ENCODE measurements at regions not wholly inside any gene's neighbourhood (a gene's known extent, or its start where the extent isn't known, plus 50 kb on each side); places are given as distances from the start of the nearest gene placed in this dataset.

GRCh38 chr6:84422380-84422968 lies 195.0 kb upstream of the CEP162 start:
- peak; percentile 39 to 53 for TF ChIP-seq CTCF (IDR thresholded peaks at IDR 0.05; ENCODE audit: insufficient read depth in 1 of 2, low read depth in 1 of 2, low read length in 1 of 2, severe bottlenecking in 1 of 2, unreplicated experiment in 1 of 2)
- Mint-ChIP-seq H3K4me3 (ENCODE audit: unreplicated experiment) (no peak overlapping the region), H3K36me3 (ENCODE audit: insufficient read depth, unreplicated experiment) (no peaks in the 10 kb centered on the region), H3K27ac (ENCODE audit: unreplicated experiment) (no peak overlapping the region), H3K27me3 (ENCODE audit: insufficient read depth, unreplicated experiment) (no peaks in the 10 kb centered on the region), H3K4me1 (ENCODE audit: low read depth, unreplicated experiment) (peaks cover 12% of the 10 kb centered on the region), H3K9me3 (ENCODE audit: unreplicated experiment) (no peaks in the 10 kb centered on the region)
- Histone ChIP-seq H3K4me3 (ENCODE audit: low read depth, low read length) (no peak overlapping the region), H3K36me3 (ENCODE audit: control insufficient read depth, insufficient read depth, low read length) (no peaks in the 10 kb centered on the region), H3K4me1 (peaks cover 9% of the 10 kb centered on the region; the same call in 1 of the 2 replicates), H3K9me3 (no peaks in the 10 kb centered on the region), H3K27me3 (replicated peaks; ENCODE audit: control insufficient read depth, insufficient read depth, low read length) (no peaks in the 10 kb centered on the region)
- CTCF ChIA-PET, result interaction anchor here (0.5 kb wide), 2 partner anchors 44 to 71 kb away, joined by 3 read pairs; no protein-coding TSS in a partner anchor
- DNase-seq, result peak in 1 of 2 experiments; percentile 42
- intact Hi-C loops (cut with micrococcal nuclease; ENCODE audit: unreplicated experiment), result loop anchor here (10.0 kb wide), 1 partner anchor 702 kb away; no protein-coding TSS in a partner anchor
- POLR2A ChIA-PET, result no interaction called here
- BruUV-seq (replicated peaks), result no TSS peak

- Histone ChIP-seq H3K9me3 (no peaks in the 10 kb centered on the region), H3K4me3 (ENCODE audit: low read depth, low read length) (no peak overlapping the region), H3K27me3 (replicated peaks; ENCODE audit: control insufficient read depth, insufficient read depth, low read length) (no peaks in the 10 kb centered on the region), H3K36me3 (ENCODE audit: control insufficient read depth, insufficient read depth, low read length) (no peaks in the 10 kb centered on the region), H3K4me1 (peaks cover 9% of the 10 kb centered on the region; the same call in 1 of the 2 replicates)
- intact Hi-C loops (cut with micrococcal nuclease; ENCODE audit: unreplicated experiment), result loop anchor here (10.0 kb wide), 1 partner anchor 704 kb away; no protein-coding TSS in a partner anchor
- ChIA-PET CTCF (no interaction called here), POLR2A (no interaction called here)
- TF ChIP-seq CTCF (IDR thresholded peaks at IDR 0.05; ENCODE audit: insufficient read depth in 1 of 2, low read depth in 1 of 2, low read length in 1 of 2, severe bottlenecking in 1 of 2, unreplicated experiment in 1 of 2), result no peak
- no peaks in the 10 kb centered on the region for H3K36me3 Mint-ChIP-seq (ENCODE audit: insufficient read depth, unreplicated experiment)
- H3K4me3 Mint-ChIP-seq (ENCODE audit: unreplicated experiment), result no peak overlapping the region
- no peaks in the 10 kb centered on the region for H3K9me3 Mint-ChIP-seq (ENCODE audit: unreplicated experiment)
- H3K4me1 Mint-ChIP-seq (ENCODE audit: low read depth, unreplicated experiment), result peaks cover 12% of the 10 kb centered on the region
- H3K27me3 Mint-ChIP-seq (ENCODE audit: insufficient read depth, unreplicated experiment), result no peaks in the 10 kb centered on the region
- no peak for DNase-seq
- BruUV-seq (replicated peaks), result no TSS peak
- no peak overlapping the region for H3K27ac Mint-ChIP-seq (ENCODE audit: unreplicated experiment)
Observed at GRCh38 chr6:84421031-84421430, 193.6 kb upstream of the CEP162 start.

DNA sequence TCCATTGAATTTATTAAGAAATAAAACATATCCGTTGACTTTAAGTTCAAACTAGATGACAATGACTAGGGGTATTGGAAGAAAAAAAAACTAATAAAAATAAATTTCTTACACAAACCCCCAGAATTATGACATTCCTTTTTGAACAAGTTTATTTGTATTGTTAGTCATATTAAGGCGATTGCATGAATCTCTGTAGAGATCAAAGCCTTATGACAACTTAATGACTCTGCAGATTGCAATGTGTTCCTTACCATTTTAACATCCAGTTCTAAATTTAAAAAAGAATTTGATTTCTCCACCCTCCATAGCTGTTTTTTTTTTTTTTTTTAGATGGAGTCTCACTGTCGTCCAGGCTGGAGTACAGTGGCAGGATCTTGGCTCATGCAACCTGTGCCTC lies 189.8 kb upstream of the CEP162 start:
- no peak for DNase-seq
- CTCF ChIA-PET, result no interaction called here
- Histone ChIP-seq H3K36me3 (ENCODE audit: control insufficient read depth, insufficient read depth, low read length) (no peaks in the 10 kb centered on the region), H3K27me3 (replicated peaks; ENCODE audit: control insufficient read depth, insufficient read depth, low read length) (no peaks in the 10 kb centered on the region), H3K9me3 (no peaks in the 10 kb centered on the region), H3K4me1 (peaks cover 9% of the 10 kb centered on the region; the same call in 1 of the 2 replicates), H3K4me3 (ENCODE audit: low read depth, low read length) (no peak overlapping the region)
- POLR2A ChIA-PET, result no interaction called here
- H3K9me3 Mint-ChIP-seq (ENCODE audit: unreplicated experiment), result no peaks in the 10 kb centered on the region
- no peaks in the 10 kb centered on the region for H3K27me3 Mint-ChIP-seq (ENCODE audit: insufficient read depth, unreplicated experiment)
- BruUV-seq (replicated peaks), result no TSS peak
- H3K4me1 Mint-ChIP-seq (ENCODE audit: low read depth, unreplicated experiment), result peaks cover 11% of the 10 kb centered on the region
- H3K4me3 Mint-ChIP-seq (ENCODE audit: unreplicated experiment), result no peak overlapping the region
- H3K36me3 Mint-ChIP-seq (ENCODE audit: insufficient read depth, unreplicated experiment), result no peaks in the 10 kb centered on the region
- no peak overlapping the region for H3K27ac Mint-ChIP-seq (ENCODE audit: unreplicated experiment)
- intact Hi-C loops (cut with micrococcal nuclease; ENCODE audit: unreplicated experiment), result no loop called here
- TF ChIP-seq CTCF (IDR thresholded peaks at IDR 0.05; ENCODE audit: insufficient read depth in 1 of 2, low read depth in 1 of 2, low read length in 1 of 2, severe bottlenecking in 1 of 2, unreplicated experiment in 1 of 2), result no peak

Measured in Caco-2 (cell line).